Retinal pigment epithelial cell (primary cell): ENCODE measurements at regions not wholly inside any gene's neighbourhood (a gene's known extent, or its start where the extent isn't known, plus 50 kb on each side); places are given as distances from the start of the nearest gene placed in this dataset.
"Not testable (repeated sequence)": the region's sequence is repeated elsewhere in the genome, so short reads cannot be mapped to it uniquely, and the experiment has no call there.

Source experiments
- DNase-seq: peaks from one replicate; pipeline ENCODE4 v3.0.0-alpha.2; 2010; ENCODE audit warnings: low read depth
- H3K4me3 ChIP-seq: 2 replicates; pipeline ENCODE4 v1.5.1; 2011; ENCODE audit warnings: mild to moderate bottlenecking, low read length, control low read depth, moderate library complexity
- TF ChIP-seq, protein P1 (sequence below): conservative IDR thresholded peaks from 2 replicates; pipeline ENCODE4 v1.5.1; 2011; ENCODE audit warnings: low read depth, low read length, control low read depth, inconsistent platforms

DNA sequence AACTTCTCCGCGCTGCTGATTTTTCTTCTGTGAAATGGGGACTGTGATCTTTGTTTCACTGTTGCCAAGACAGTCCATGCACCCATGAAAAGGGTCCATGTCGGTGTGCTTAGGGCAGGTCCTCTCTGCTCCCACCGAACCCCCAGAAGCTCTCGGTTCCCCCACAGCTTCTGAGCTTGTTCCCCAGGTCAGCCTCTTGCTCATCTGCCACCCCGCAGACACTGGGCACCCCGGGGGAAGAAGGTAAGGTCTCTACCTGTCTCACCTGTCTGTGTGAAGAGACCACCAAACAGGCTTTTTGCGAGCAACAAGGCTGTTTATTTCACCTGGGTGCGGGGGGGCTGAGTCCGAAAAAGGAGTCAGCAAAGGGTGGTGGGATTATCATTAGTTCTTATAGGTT lies 66.2 kb upstream of the NANOS1 start:
- DNase-seq = no peak
- TF ChIP-seq, protein P1, sequence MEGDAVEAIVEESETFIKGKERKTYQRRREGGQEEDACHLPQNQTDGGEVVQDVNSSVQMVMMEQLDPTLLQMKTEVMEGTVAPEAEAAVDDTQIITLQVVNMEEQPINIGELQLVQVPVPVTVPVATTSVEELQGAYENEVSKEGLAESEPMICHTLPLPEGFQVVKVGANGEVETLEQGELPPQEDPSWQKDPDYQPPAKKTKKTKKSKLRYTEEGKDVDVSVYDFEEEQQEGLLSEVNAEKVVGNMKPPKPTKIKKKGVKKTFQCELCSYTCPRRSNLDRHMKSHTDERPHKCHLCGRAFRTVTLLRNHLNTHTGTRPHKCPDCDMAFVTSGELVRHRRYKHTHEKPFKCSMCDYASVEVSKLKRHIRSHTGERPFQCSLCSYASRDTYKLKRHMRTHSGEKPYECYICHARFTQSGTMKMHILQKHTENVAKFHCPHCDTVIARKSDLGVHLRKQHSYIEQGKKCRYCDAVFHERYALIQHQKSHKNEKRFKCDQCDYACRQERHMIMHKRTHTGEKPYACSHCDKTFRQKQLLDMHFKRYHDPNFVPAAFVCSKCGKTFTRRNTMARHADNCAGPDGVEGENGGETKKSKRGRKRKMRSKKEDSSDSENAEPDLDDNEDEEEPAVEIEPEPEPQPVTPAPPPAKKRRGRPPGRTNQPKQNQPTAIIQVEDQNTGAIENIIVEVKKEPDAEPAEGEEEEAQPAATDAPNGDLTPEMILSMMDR = no peak
- H3K4me3 ChIP-seq = no peak overlapping the region

- TF ChIP-seq, protein P1 = no peak
- H3K4me3 ChIP-seq = no peak overlapping the region
- no peak for DNase-seq
Observed at GRCh38 chr10:118963933-118964332, 65.6 kb upstream of the NANOS1 start.

- DNase-seq, H3K4me3 ChIP-seq: not testable (repeated sequence)
Observed at GRCh38 chr10:118964476-118964875, 65.0 kb upstream of the NANOS1 start.

DNA sequence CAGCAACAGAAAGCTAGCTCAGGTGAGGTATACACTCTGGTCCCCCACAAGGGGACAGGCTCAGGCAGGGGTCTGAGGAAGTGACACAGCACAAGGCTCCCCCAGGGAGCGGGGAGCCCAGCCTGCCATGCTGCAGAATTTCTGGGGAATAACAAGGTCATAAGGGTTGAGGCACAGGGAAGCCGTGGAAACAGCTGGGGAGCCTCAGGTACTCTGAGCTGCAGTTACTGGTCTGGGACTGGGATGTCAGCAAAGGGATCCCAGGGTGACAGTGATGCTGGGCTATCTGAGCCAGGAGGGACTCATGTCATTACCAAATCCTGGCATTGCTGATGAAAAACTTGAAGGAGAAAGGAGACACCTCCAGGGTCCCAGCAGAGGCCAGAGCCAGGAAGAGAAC lies 64.4 kb upstream of the NANOS1 start:
- no peak for DNase-seq
- TF ChIP-seq, protein P1 = no peak
- H3K4me3 ChIP-seq = no peak overlapping the region

DNA sequence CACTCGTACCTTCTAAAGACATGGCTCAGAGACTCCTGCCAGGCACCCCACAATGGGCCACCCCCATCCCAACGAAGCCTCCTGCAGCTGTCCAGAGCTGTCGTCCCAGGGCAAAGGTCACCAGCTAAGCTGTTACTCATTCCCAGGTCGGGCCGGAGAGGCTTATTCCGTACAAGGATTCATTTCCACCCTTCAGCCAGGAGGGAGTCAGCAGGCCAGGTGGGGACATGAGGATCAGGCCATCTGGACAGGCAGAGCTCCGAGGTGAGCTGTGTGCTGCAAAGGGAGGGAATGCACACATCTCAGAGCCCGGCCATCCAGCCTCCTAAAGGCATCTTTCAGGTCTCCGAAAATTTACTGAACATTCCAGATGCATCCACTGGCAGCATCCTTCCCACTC lies 63.9 kb upstream of the NANOS1 start:
- no peak for DNase-seq
- H3K4me3 ChIP-seq = no peak overlapping the region
- TF ChIP-seq, protein P1 = no peak

DNA sequence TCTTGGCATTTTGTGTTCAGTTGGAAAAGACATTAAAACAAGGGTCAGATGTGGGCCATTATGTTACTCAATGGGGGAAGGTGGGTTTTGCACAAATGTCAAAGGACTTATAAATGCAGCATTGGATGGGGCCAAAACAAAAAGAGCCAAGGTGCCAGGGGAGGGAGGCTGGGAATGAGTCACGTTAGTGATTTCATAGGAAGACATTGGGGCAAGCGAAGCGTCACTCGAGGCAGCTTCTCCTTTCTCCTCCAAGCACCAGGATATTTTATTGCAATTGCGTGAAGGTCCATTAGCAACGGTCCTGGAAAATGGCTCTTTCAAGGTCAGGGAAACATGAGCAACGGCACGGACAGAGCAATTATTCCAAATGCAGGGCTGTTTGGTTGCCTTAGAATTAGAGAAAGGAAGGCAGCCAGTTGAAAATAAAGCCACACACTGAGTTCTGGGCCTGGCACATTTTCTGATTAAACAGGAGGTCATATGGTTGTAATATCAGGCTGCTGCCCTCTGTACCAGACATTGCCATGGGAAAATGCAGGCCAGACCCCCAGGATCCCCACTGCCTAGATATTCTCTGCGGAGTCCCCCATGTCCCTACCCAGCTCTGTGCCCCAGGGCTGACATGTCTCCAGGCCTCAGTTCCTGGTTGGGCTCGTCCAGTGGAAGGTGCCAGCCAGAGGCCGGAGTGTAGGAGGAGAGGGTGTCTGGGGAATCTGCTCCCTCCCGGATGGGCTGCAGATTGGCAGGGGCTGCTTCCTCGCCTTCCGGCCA lies 63.3 kb upstream of the NANOS1 start:
- no peak for DNase-seq
- no peak overlapping the region for H3K4me3 ChIP-seq
- TF ChIP-seq, protein P1 = no peak

- no peak for DNase-seq
- TF ChIP-seq, protein P1 = no peak
- no peak overlapping the region for H3K4me3 ChIP-seq
Observed at GRCh38 chr10:118966850-118967125, 62.7 kb upstream of the NANOS1 start.
